Loucy (cell line): ENCODE measurements at regions not wholly inside any gene's neighbourhood (a gene's known extent, or its start where the extent isn't known, plus 50 kb on each side); places are given as distances from the start of the nearest gene placed in this dataset.

ENCODE experiments used
- H2AFZ ChIP-seq: fragments of 200-600 bp; sonication (generic); 2 replicates; pipeline ENCODE4 v1.6.0; 2016; ENCODE audit warnings: antibody characterized with exemption, mild to moderate bottlenecking, low read length, moderate library complexity
- H3F3A ChIP-seq: fragments of 200-600 bp; 2 replicates; pipeline ENCODE4 v1.6.0; 2016; ENCODE audit warnings: antibody characterized with exemption, low read depth, mild to moderate bottlenecking
- H3K27me3 ChIP-seq: fragments of 200-600 bp; sonication (generic); 2 replicates; pipeline ENCODE4 v1.6.1; 2014; ENCODE audit warnings: low read length, mild to moderate bottlenecking; ENCODE audit not compliant: insufficient read depth, poor library complexity, severe bottlenecking
- H3K36me3 ChIP-seq: fragments of 200-600 bp; sonication (generic); 2 replicates; pipeline ENCODE4 v1.6.1; 2016; ENCODE audit warnings: low read length; ENCODE audit not compliant: insufficient read depth
- H3K4me1 ChIP-seq: fragments of 200-600 bp; sonication (generic); 2 replicates; pipeline ENCODE4 v1.5.1; 2014; ENCODE audit warnings: low read length, mild to moderate bottlenecking; ENCODE audit not compliant: insufficient read depth, poor library complexity, severe bottlenecking
- H3K4me2 ChIP-seq: fragments of 200-600 bp; sonication (generic); 2 replicates; pipeline ENCODE4 v1.6.0; 2014; ENCODE audit warnings: antibody characterized with exemption, low read length, low read depth, mild to moderate bottlenecking; ENCODE audit not compliant: poor library complexity, severe bottlenecking
- H3K4me3 ChIP-seq: fragments of 200-600 bp; sonication (generic); 2 replicates; pipeline ENCODE4 v1.5.1; 2014; ENCODE audit warnings: low read length, mild to moderate bottlenecking, mixed read lengths; ENCODE audit not compliant: poor library complexity, severe bottlenecking
- H3K79me2 ChIP-seq: fragments of 200-600 bp; sonication (generic); 2 replicates; pipeline ENCODE4 v1.6.1; 2014; ENCODE audit warnings: low read length; ENCODE audit not compliant: insufficient read depth
- H3K9ac ChIP-seq: fragments of 200-600 bp; sonication (generic); 2 replicates; pipeline ENCODE4 v1.6.0; 2014; ENCODE audit warnings: mild to moderate bottlenecking, low read depth, low read length, moderate library complexity; ENCODE audit not compliant: poor library complexity, severe bottlenecking
- H3K9me2 ChIP-seq: fragments of 200-600 bp; sonication (generic); replicated peaks from 2 replicates; pipeline ENCODE4 v1.6.1; 2016; ENCODE audit warnings: low read depth, low read length, mixed read lengths
- H3K9me3 ChIP-seq: fragments of 200-600 bp; sonication (generic); 2 replicates; pipeline ENCODE4 v1.6.1; 2014; ENCODE audit warnings: mild to moderate bottlenecking, antibody characterized with exemption, low read length, low read depth; ENCODE audit not compliant: insufficient read depth
- H4K20me1 ChIP-seq: fragments of 200-600 bp; sonication (generic); 2 replicates; pipeline ENCODE4 v1.6.0; 2014; ENCODE audit warnings: antibody characterized with exemption, low read length, mild to moderate bottlenecking; ENCODE audit not compliant: insufficient read depth, poor library complexity, severe bottlenecking
- CTCF ChIP-seq: fragments of 200-600 bp; sonication (generic); conservative IDR thresholded peaks from 2 replicates; pipeline ENCODE4 v1.5.1; 2014; ENCODE audit warnings: mild to moderate bottlenecking, antibody characterized with exemption, low read length
- EZH2phosphoT487 ChIP-seq: fragments of 200-600 bp; IDR thresholded peaks from 2 replicates; pipeline ENCODE4 v1.6.1; 2018; ENCODE audit warnings: antibody characterized with exemption, mild to moderate bottlenecking, moderate library complexity, borderline replicate concordance

GRCh38 chrX:109878236-109878635 is 124.7 kb upstream of the TMEM164 start:
- H3F3A ChIP-seq = no peaks in the 10 kb centered on the region
- no peak overlapping the region for H3K9ac ChIP-seq
- H3K4me1 ChIP-seq = no peaks in the 10 kb centered on the region
- no peaks in the 10 kb centered on the region for H3K9me2 ChIP-seq
- H2AFZ ChIP-seq = no peak overlapping the region
- H3K36me3 ChIP-seq = no peaks in the 10 kb centered on the region
- no peak for TF ChIP-seq CTCF
- no peak for TF ChIP-seq EZH2phosphoT487
- no peaks in the 10 kb centered on the region for H3K9me3 ChIP-seq
- no peak overlapping the region for H3K4me2 ChIP-seq
- H3K27me3 ChIP-seq = no peaks in the 10 kb centered on the region
- H3K79me2 ChIP-seq = no peaks in the 10 kb centered on the region
- no peaks in the 10 kb centered on the region for H4K20me1 ChIP-seq
- H3K4me3 ChIP-seq = no peak overlapping the region

- Histone ChIP-seq H3K9me2 (no peaks in the 10 kb centered on the region), H3K9me3 (no peaks in the 10 kb centered on the region), H3K9ac (no peak overlapping the region), H3K27me3 (no peaks in the 10 kb centered on the region), H3K4me3 (no peak overlapping the region), H3K36me3 (no peaks in the 10 kb centered on the region), H3F3A (no peaks in the 10 kb centered on the region), H3K4me2 (no peak overlapping the region), H4K20me1 (no peaks in the 10 kb centered on the region), H2AFZ (no peak overlapping the region), H3K4me1 (no peaks in the 10 kb centered on the region), H3K79me2 (no peaks in the 10 kb centered on the region)
- no peak for TF ChIP-seq EZH2phosphoT487
- TF ChIP-seq CTCF = no peak
These were observed 122.9 kb upstream of the TMEM164 start for GRCh38 chrX:109879991-109880390.

- no peaks in the 10 kb centered on the region for H3K4me1 ChIP-seq
These were observed 122.3 kb upstream of the TMEM164 start for GRCh38 chrX:109880629-109881028.

More at GRCh38 chrX:109880629-109881028, 122.3 kb upstream of the TMEM164 start:
- no peaks in the 10 kb centered on the region for H3K79me2 ChIP-seq
- H2AFZ ChIP-seq = no peak overlapping the region
- H3K36me3 ChIP-seq = no peaks in the 10 kb centered on the region
- H3K27me3 ChIP-seq = no peaks in the 10 kb centered on the region
- no peaks in the 10 kb centered on the region for H4K20me1 ChIP-seq
- no peaks in the 10 kb centered on the region for H3K9me3 ChIP-seq
- no peaks in the 10 kb centered on the region for H3K9me2 ChIP-seq
- H3K4me2 ChIP-seq = no peak overlapping the region
- H3K9ac ChIP-seq = no peak overlapping the region
- no peak overlapping the region for H3K4me3 ChIP-seq
- TF ChIP-seq EZH2phosphoT487 (no peak), CTCF (no peak)
- H3F3A ChIP-seq = no peaks in the 10 kb centered on the region
